ENCODE measurements at regions not wholly inside any gene's neighbourhood (a gene's known extent, or its start where the extent isn't known, plus 50 kb on each side); places are given as distances from the start of the nearest gene placed in this dataset.

DNA sequence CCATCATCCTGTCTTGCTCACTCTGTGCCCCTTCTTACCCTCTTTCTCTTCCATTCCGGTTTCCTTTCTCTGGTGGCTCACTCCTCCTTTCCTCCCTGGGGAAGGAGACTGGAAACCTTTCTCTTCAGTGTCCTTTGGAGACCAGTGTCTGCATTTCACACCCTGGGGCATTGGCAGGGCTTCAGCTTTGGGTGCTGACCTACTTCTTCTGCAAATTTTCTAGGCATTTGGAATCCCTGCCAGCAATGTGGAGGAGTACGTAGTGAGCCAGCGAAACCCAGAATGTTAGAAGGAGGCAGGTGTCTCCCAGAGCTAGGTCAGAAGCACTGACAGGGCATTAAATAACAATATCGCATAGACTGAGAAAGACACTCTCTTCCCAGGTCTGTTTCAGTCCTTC, 122.2 kb downstream of the SLC28A3 start:
- TF ChIP-seq, protein P1, sequence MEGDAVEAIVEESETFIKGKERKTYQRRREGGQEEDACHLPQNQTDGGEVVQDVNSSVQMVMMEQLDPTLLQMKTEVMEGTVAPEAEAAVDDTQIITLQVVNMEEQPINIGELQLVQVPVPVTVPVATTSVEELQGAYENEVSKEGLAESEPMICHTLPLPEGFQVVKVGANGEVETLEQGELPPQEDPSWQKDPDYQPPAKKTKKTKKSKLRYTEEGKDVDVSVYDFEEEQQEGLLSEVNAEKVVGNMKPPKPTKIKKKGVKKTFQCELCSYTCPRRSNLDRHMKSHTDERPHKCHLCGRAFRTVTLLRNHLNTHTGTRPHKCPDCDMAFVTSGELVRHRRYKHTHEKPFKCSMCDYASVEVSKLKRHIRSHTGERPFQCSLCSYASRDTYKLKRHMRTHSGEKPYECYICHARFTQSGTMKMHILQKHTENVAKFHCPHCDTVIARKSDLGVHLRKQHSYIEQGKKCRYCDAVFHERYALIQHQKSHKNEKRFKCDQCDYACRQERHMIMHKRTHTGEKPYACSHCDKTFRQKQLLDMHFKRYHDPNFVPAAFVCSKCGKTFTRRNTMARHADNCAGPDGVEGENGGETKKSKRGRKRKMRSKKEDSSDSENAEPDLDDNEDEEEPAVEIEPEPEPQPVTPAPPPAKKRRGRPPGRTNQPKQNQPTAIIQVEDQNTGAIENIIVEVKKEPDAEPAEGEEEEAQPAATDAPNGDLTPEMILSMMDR (IDR thresholded peaks at IDR 0.05; ENCODE audit: poor library complexity, severe bottlenecking) = no peak
- Histone ChIP-seq H3K4me3 (ENCODE audit: severe bottlenecking) (no peak overlapping the region), H3K4me1 (ENCODE audit: insufficient read depth, poor library complexity, severe bottlenecking) (no peaks in the 10 kb centered on the region), H3K27me3 (ENCODE audit: insufficient read depth, poor library complexity, severe bottlenecking) (no peaks in the 10 kb centered on the region), H3K36me3 (ENCODE audit: low read depth) (no peaks in the 10 kb centered on the region), H3K27ac (ENCODE audit: poor library complexity, severe bottlenecking) (no peak overlapping the region), H3K9me3 (ENCODE audit: severe bottlenecking) (no peaks in the 10 kb centered on the region)
- DNase-seq (ENCODE audit: low spot score) = no peak
- no peak for ATAC-seq (ENCODE audit: low read depth)

DNA sequence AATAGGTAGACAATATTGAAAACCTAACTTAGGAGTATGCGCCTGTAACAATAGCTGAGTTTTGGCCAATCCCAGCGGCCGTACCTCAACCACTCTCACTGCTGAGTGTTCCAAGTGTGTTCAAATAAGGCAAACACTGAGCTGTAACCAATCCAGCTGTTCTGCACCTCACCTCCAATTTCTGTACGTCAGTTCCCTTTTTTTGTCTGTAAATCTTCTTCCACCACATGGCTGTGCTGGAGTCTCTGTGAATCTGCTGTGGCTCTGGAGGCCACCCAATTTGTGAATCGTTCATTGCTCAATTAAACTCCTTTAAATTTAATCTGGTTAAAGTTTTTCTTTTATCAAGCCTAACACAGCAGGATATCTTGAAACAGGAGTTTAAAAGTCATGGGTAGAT, 116.3 kb downstream of the SLC28A3 start:
- Histone ChIP-seq H3K9me3 (ENCODE audit: severe bottlenecking) (no peaks in the 10 kb centered on the region), H3K27me3 (ENCODE audit: insufficient read depth, poor library complexity, severe bottlenecking) (no peaks in the 10 kb centered on the region), H3K4me1 (ENCODE audit: insufficient read depth, poor library complexity, severe bottlenecking) (no peaks in the 10 kb centered on the region), H3K27ac (ENCODE audit: poor library complexity, severe bottlenecking) (no peak overlapping the region), H3K36me3 (ENCODE audit: low read depth) (no peaks in the 10 kb centered on the region), H3K4me3 (ENCODE audit: severe bottlenecking) (no peak overlapping the region)
- TF ChIP-seq, protein P1 (IDR thresholded peaks at IDR 0.05; ENCODE audit: poor library complexity, severe bottlenecking) = no peak
- no peak for ATAC-seq (ENCODE audit: low read depth)
- DNase-seq (ENCODE audit: low spot score) = no peak
